ENCODE measurements at regions not wholly inside any gene's neighbourhood (a gene's known extent, or its start where the extent isn't known, plus 50 kb on each side); places are given as distances from the start of the nearest gene placed in this dataset.

DNA sequence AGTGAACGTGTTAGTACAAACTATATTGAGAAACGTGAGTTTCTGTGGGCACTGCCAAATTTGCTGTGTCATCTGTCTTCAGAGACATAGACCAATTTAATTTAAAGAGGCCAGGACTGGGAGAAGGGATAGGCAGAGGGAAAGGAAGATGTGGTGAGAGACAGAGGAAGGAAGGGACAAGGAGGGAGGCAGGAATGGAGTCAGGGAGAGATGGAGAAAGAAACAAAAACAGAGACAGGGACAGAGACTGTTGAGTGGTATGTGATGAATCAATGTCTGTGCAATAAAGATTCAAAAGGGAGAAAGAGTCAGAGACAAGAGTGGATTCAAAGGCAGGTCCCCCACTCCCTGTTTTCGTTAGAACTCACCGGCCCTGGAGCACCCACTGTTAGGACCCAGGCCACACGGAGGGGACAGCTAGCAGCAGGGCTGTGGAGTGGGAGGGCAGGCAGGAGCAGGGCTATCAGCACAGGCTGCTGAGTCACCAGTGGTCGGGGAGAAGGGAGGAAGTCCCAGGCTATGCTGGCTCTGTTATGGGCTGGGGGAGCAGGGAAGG lies 51.6 kb upstream of the CHD6 start:
- TF ChIP-seq FOXM1 (IDR thresholded peaks at IDR 0.05; ENCODE audit: borderline replicate concordance) (no peak), BHLHE40 (IDR thresholded peaks at IDR 0.05; ENCODE audit: borderline replicate concordance) (no peak), TARDBP (IDR thresholded peaks at IDR 0.05) (no peak), FOXK2 (IDR thresholded peaks at IDR 0.05) (no peak), L3MBTL2 (conservative IDR thresholded peaks at IDR 0.05) (no peak), NFRKB (IDR thresholded peaks at IDR 0.05) (no peak), LEF1 (IDR thresholded peaks at IDR 0.05; ENCODE audit: borderline replicate concordance) (no peak), FOXA1 (IDR thresholded peaks at IDR 0.05) (no peak), HDGF (IDR thresholded peaks at IDR 0.05; ENCODE audit: borderline replicate concordance) (no peak)
